Fibroblast of the aortic adventitia (primary cell): ENCODE measurements at regions not wholly inside any gene's neighbourhood (a gene's known extent, or its start where the extent isn't known, plus 50 kb on each side); places are given as distances from the start of the nearest gene placed in this dataset.
A peak's percentile ranks its signal among the peaks of the same experiment; 100 is the strongest.

Source experiments
- DNase-seq: peaks from one replicate; pipeline ENCODE4 v3.0.0-alpha.2; 2010; ENCODE audit warnings: low read depth
- H3K4me3 ChIP-seq: 2 replicates; pipeline ENCODE4 v1.5.1; 2011; ENCODE audit warnings: low read depth, mild to moderate bottlenecking, control low read depth, low read length, moderate library complexity
- CTCF ChIP-seq: IDR thresholded peaks from 2 replicates; pipeline ENCODE4 v1.5.1; 2011; ENCODE audit warnings: mild to moderate bottlenecking, low read length, control low read depth, inconsistent platforms; ENCODE audit not compliant: insufficient read depth

GRCh38 chr3:86797946-86798345 is 193.0 kb downstream of the VGLL3 start:
- H3K4me3 ChIP-seq = no peak overlapping the region
- no peak for TF ChIP-seq CTCF
- DNase-seq = no peak

DNA sequence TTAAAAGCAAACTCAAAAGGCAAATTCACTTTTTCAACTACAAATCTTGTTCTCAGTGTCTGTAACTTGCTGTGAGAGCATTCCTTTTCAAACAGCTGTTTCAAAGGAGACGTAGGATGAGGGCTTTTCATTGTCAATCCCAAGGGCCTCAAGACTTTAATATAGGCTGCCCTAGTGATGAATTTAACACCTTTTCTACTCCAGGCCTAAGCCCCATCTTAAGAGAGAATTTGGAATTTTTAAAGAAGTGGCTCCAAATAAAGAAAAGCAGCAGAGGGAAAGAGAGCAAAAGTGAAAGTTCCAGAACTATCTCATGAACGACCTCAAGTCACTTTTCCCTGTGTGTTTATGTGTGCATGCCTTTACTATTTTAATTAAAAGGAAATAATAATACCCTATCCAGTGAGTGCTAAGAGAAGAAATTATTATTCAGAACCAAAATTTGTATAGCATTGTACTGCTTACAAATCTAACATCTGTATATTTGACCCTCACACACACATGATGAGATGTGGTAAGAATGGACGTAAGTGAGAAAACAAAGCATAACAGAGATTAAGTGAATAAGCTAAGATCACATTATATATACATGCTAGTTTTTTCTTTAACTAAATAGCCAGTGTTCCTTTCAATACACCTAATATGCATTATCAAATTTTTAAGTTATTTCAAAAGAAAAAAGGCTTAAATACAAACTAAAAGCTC is 196.4 kb downstream of the VGLL3 start:
- no peak for TF ChIP-seq CTCF
- H3K4me3 ChIP-seq = peak overlapping the region; percentile 5
- peak; percentile 46 for DNase-seq

DNA sequence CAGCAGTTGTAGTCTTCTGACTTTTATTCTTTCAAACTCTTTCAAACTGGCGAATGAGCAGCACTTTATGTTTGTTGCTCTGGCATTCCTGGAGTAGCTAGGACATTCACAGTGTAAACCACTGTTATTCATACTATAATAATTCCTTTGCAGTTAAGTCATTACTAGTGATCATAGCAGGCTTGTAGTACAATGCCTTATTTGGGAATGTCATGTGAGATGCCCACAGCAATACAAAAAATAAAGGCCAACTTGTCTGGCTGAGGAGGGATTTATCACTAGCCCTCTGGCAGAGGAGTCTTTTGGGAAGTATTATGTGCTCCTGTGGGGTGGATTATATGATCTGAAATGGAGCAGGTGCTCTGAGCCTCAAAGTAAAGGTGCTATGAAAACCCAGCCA is 197.2 kb downstream of the VGLL3 start:
- no peak for TF ChIP-seq CTCF
- H3K4me3 ChIP-seq = no peak overlapping the region
- DNase-seq = peak; percentile 93

DNA sequence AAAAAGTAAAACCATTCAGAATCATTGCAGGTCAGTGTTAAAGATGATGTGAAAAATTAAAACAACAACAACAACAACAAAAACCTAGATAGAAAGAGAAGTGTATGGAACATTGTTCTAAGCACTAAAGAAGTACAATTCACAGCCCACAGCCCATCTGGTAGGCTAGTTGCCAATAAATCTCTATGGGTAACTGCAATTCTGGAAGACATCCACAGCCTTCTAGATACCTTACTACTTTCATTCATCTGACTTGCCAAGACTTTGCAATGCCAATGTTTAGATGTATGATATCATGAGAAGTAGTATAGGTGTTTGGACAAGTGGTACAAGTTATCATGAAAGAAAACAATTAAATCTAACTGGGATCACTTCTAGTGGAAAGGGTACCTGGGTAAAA is 198.6 kb downstream of the VGLL3 start:
- no peak overlapping the region for H3K4me3 ChIP-seq
- no peak for TF ChIP-seq CTCF
- peak; percentile 45 for DNase-seq

DNA sequence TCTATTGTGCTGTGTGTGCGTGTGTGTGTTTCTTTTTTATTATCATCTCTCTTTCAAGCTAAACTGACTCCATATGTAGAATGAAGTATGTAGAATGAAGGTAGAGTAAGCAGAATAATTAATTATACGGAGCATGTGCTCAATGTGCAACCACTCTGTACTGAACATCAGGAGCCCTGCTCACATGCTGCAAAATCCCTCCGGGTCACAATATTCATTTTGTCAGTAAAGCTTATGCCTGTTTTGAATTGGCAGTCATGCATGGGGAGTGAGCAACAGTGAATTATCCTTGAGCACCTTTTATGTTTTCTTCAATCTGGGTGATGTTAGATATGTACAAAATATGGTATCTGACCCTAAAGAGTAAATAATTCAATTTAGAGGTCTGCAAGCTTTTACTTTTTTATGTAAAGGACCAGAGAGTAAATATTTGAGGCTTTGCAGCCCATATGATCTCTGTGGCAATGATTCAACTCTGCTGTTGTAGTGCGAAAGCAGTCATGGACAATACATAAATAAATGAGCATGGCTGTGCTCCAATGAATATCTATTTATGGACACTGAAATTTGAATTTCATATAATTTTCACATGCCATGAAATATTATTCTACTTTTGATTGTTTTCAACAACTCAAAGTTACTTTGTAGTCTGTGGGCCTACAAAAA is 199.9 kb downstream of the VGLL3 start:
- TF ChIP-seq CTCF = no peak
- H3K4me3 ChIP-seq = no peak overlapping the region
- DNase-seq = no peak

DNA sequence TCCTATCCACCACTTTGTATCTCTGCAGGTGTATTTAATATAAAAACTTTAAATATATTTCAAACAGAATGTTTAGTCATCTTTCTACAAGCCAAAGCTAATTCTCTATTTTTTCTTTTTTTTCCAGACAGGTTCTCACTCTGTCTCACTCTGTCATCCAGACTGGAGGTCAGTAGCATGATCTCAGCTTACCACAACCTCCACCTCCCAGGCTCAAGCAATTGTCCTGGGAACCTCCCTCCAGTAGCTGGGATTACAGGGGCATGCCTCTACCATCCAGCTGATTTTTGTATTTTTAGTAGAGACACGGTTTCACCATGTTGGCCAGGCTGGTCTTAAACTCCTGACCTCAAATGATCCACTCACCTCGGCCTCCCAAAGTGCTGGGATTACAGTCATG is 202.6 kb downstream of the VGLL3 start:
- TF ChIP-seq CTCF = no peak
- no peak overlapping the region for H3K4me3 ChIP-seq
- no peak for DNase-seq
